ENCODE measurements at regions not wholly inside any gene's neighbourhood (a gene's known extent, or its start where the extent isn't known, plus 50 kb on each side); places are given as distances from the start of the nearest gene placed in this dataset.

GRCh38 chr4:3715855-3716630, 50.1 kb upstream of the ADRA2C start:
- no peak for ATAC-seq
- Mint-ChIP-seq H3K36me3 (ENCODE audit: low read depth) (peaks cover 2% of the 10 kb centered on the region), H3K27ac (no peak overlapping the region), H3K4me1 (no peaks in the 10 kb centered on the region), H3K4me3 (no peak overlapping the region), H3K27me3 (peaks cover 20% of the 10 kb centered on the region)
- no peak for DNase-seq
- no peaks in the 10 kb centered on the region for H3K9me3 ChIP-seq (ENCODE audit: control insufficient read depth, low read length, poor library complexity, severe bottlenecking)

- Mint-ChIP-seq H3K27ac (no peak overlapping the region), H3K36me3 (ENCODE audit: low read depth) (peaks cover 2% of the 10 kb centered on the region), H3K4me3 (no peak overlapping the region), H3K27me3 (peaks cover 12% of the 10 kb centered on the region), H3K4me1 (no peaks in the 10 kb centered on the region)
- no peak for ATAC-seq
- H3K9me3 ChIP-seq (ENCODE audit: control insufficient read depth, low read length, poor library complexity, severe bottlenecking): no peaks in the 10 kb centered on the region
- no peak for DNase-seq
These were observed 50.9 kb upstream of the ADRA2C start for GRCh38 chr4:3715061-3715854.

- no peaks in the 10 kb centered on the region for H3K9me3 ChIP-seq (ENCODE audit: control insufficient read depth, low read length, poor library complexity, severe bottlenecking)
- Mint-ChIP-seq H3K4me3 (no peak overlapping the region), H3K27ac (no peak overlapping the region), H3K27me3 (peaks cover 6% of the 10 kb centered on the region), H3K36me3 (ENCODE audit: low read depth) (no peaks in the 10 kb centered on the region), H3K4me1 (no peaks in the 10 kb centered on the region)
- DNase-seq (no peak), ATAC-seq (no peak)
These were observed 51.6 kb upstream of the ADRA2C start for GRCh38 chr4:3714642-3715001.

DNA sequence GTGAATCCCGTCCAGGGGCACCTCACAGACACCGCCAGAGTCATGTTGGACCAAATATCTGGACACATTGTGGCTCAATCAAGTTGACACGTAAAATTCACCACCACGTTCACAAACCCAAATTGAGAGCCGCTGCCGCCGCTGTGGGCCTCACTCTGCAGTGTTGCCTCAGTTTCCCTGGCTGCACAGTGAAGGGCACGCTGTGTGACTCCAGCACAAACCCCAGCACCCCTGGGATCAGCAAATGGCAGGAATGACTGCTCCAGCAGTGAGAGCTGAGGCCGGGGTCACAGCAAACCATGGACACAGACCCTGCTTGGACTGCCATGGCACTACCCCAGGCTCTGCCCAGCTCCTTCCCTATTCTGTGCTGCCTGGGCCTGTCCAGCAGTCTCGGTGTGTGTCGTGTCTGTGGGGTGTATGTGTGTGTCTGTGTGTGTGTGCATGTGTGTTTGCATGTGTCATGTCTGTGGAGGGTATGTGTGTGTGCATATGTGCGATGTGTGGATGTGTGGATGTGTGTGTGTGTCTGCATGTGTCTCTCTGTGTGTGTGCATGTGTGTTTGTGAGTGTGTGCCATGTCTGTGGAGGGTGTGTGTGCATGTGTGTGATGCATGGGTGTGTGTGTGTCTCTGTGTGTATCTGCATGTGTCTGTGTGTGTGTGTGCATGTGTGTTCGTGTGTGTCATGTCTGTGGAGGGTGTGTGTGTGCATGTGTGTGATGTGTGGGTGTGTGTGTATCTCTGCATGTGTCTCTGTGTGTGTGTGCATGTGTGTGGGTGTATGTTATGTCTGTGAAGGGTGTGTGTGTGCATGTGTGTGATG, 52.2 kb upstream of the ADRA2C start:
- Mint-ChIP-seq H3K27me3 (peaks cover 11% of the 10 kb centered on the region), H3K4me1 (no peaks in the 10 kb centered on the region), H3K27ac (no peak overlapping the region), H3K4me3 (no peak overlapping the region), H3K36me3 (ENCODE audit: low read depth) (no peaks in the 10 kb centered on the region)
- no peaks in the 10 kb centered on the region for H3K9me3 ChIP-seq (ENCODE audit: control insufficient read depth, low read length, poor library complexity, severe bottlenecking)
- no peak for DNase-seq
- ATAC-seq: no peak

DNA sequence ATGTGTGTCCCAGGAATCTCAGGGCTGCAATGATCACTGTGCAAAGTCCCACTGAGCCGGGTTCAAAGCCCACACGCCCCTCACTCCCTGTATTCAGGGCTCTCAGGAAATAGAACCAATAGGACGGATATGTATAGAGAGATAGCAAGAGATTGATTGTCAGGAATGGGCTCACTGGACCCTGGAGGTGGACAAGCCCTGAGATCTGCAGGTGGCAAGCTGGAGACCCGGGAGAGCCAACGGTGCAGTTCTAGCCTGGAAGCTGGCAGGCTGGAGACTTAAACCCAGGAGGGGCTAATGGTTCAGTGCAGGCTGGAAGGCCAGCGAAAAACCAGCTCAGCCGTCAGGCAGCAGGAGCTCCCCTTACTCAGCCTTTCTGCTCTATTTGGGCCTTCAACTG, 52.8 kb upstream of the ADRA2C start:
- H3K27me3 Mint-ChIP-seq: peaks cover 18% of the 10 kb centered on the region
- H3K4me1 Mint-ChIP-seq: no peaks in the 10 kb centered on the region
- H3K9me3 ChIP-seq (ENCODE audit: control insufficient read depth, low read length, poor library complexity, severe bottlenecking): no peaks in the 10 kb centered on the region
- no peaks in the 10 kb centered on the region for H3K36me3 Mint-ChIP-seq (ENCODE audit: low read depth)
- H3K4me3 Mint-ChIP-seq: no peak overlapping the region
- ATAC-seq (no peak), DNase-seq (no peak)
- no peak overlapping the region for H3K27ac Mint-ChIP-seq

DNA sequence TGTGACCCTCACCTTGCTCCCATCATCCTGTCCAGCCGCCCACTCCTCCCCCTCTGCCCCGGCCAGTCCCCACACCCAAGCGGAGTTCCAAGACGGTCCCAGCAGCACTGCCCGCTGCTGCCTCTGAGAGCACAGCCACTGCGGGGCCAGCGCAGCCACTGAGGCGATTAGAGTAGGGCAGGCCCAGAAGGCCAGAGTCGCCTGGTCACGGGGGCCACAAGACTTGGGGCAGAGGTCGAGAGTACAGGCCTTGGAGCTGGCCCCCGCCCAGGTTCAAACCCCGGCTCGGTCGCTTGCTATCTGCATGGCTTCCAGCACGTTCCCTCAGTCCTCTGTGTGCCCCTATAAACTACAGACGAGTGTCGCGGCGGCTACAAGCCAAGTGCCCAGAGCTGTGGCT, 53.2 kb upstream of the ADRA2C start:
- Mint-ChIP-seq H3K4me1 (no peaks in the 10 kb centered on the region), H3K27ac (no peak overlapping the region), H3K4me3 (no peak overlapping the region), H3K27me3 (peaks cover 17% of the 10 kb centered on the region), H3K36me3 (ENCODE audit: low read depth) (no peaks in the 10 kb centered on the region)
- H3K9me3 ChIP-seq (ENCODE audit: control insufficient read depth, low read length, poor library complexity, severe bottlenecking): no peaks in the 10 kb centered on the region
- ATAC-seq (no peak), DNase-seq (no peak)

- no peaks in the 10 kb centered on the region for H3K9me3 ChIP-seq (ENCODE audit: control insufficient read depth, low read length, poor library complexity, severe bottlenecking)
- peaks cover 20% of the 10 kb centered on the region for H3K27me3 Mint-ChIP-seq
- DNase-seq (no peak), ATAC-seq (no peak)
- no peaks in the 10 kb centered on the region for H3K36me3 Mint-ChIP-seq (ENCODE audit: low read depth)
- H3K4me3 Mint-ChIP-seq: no peak overlapping the region
- no peak overlapping the region for H3K27ac Mint-ChIP-seq
- H3K4me1 Mint-ChIP-seq: no peaks in the 10 kb centered on the region
These were observed 53.9 kb upstream of the ADRA2C start for GRCh38 chr4:3712112-3712805.

DNA sequence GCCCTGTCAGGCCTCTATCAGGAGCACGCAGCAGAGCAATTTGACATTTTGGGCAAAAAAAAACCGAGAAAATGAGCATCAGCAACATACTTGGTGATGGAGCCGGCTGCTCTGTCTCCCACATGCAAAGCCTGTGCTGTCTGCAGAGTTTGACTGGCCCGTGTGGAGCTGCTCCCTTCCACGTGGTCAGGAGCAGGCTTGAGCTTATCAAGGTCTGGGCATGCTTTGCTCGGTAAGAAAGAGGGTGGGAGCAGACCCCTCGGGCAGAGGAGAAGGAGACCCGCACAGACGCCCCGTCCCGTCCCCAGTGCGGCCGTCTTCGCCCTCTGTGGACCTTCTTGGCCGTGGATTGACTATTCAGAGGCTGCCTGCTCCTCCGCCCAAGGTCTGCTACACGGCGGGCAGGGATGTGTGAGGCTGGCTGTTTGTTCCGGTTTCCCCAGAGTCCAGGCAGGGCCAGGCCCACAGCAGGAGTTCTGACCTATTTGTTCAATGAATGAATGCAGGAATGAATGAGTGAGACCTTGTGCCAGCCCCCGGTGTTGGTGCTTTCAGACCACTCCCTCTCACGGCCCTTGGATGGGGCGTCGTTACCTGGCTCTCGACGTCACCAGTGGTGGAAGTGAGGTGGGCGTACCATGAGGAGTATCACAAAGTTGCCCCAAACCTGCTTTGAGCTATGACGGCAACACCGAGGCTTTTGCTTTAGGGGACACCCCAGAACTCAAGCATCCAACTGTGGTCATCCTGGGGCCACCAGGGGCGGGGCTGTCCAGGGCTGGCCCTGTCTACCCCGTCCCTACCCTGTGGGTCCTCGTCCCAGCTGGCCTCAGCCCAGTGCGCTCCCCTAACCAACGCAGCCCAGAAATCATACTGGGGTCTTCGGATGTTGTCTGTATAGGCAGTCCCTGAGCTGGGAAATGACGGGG, 54.7 kb upstream of the ADRA2C start:
- H3K9me3 ChIP-seq (ENCODE audit: control insufficient read depth, low read length, poor library complexity, severe bottlenecking): no peaks in the 10 kb centered on the region
- Mint-ChIP-seq H3K4me3 (no peak overlapping the region), H3K27ac (no peak overlapping the region), H3K36me3 (ENCODE audit: low read depth) (no peaks in the 10 kb centered on the region), H3K27me3 (peaks cover 23% of the 10 kb centered on the region), H3K4me1 (no peaks in the 10 kb centered on the region)
- ATAC-seq (no peak), DNase-seq (no peak)

GRCh38 chr4:3710451-3711182, 55.6 kb upstream of the ADRA2C start:
- DNase-seq (no peak), ATAC-seq (no peak)
- Mint-ChIP-seq H3K27ac (no peak overlapping the region), H3K4me3 (no peak overlapping the region), H3K4me1 (peaks cover 3% of the 10 kb centered on the region), H3K36me3 (ENCODE audit: low read depth) (no peaks in the 10 kb centered on the region), H3K27me3 (peaks cover 28% of the 10 kb centered on the region)
- H3K9me3 ChIP-seq (ENCODE audit: control insufficient read depth, low read length, poor library complexity, severe bottlenecking): no peaks in the 10 kb centered on the region

DNA sequence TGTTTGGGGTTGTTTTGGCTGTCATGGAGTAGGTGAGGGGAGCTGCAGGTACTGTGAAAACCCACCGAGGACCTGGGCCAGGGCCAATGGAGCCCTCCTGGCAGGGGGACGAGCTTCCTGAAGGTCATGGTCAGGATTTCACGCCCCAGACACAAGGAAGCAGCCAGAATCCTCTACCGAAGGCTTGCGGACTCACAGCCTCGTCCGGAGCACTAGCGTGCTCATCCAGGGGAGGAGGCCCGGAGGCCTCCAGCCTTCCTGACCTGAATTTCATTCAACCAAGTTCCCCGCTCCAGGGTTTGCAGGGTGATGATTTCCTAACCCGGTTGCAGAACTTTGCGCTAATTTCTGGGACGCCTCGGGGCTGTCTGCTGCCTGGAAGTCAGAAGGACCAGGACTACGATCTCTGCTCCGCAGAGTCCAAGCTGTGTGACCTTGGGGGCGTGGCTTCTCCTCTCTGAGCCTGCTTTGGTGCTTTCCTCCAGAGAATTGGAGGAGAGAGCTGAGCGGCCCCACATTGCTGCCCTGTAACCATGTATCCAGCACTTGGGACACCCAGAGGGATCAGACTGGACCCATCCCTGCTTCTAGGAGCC, 56.2 kb upstream of the ADRA2C start:
- ATAC-seq (no peak), DNase-seq (no peak)
- no peaks in the 10 kb centered on the region for H3K9me3 ChIP-seq (ENCODE audit: control insufficient read depth, low read length, poor library complexity, severe bottlenecking)
- Mint-ChIP-seq H3K27ac (no peak overlapping the region), H3K36me3 (ENCODE audit: low read depth) (no peaks in the 10 kb centered on the region), H3K4me1 (peaks cover 3% of the 10 kb centered on the region), H3K4me3 (no peak overlapping the region), H3K27me3 (peaks cover 34% of the 10 kb centered on the region)

- DNase-seq (no peak), ATAC-seq (no peak)
- H3K9me3 ChIP-seq (ENCODE audit: control insufficient read depth, low read length, poor library complexity, severe bottlenecking): no peaks in the 10 kb centered on the region
- H3K36me3 Mint-ChIP-seq (ENCODE audit: low read depth): no peaks in the 10 kb centered on the region
- no peak overlapping the region for H3K27ac Mint-ChIP-seq
- peaks cover 38% of the 10 kb centered on the region for H3K27me3 Mint-ChIP-seq
- no peak overlapping the region for H3K4me3 Mint-ChIP-seq
- peaks cover 3% of the 10 kb centered on the region for H3K4me1 Mint-ChIP-seq
These were observed 56.9 kb upstream of the ADRA2C start for GRCh38 chr4:3709061-3709845.

Measured in T-helper 17 cell (primary cell).